DND-41 (cell line): ENCODE measurements at regions not wholly inside any gene's neighbourhood (a gene's known extent, or its start where the extent isn't known, plus 50 kb on each side); places are given as distances from the start of the nearest gene placed in this dataset.

ENCODE experiments used
- ATAC-seq: fragments of 200-7000 bp; cut with Tn5 transposase; 3 replicates; pipeline ENCODE4 v1.9.1; 2021; ENCODE audit warnings: low read depth; ENCODE audit not compliant: insufficient read depth
- DNase-seq: peaks from one replicate; pipeline ENCODE4 v3.0.0-alpha.2; 2020
- H2AFZ ChIP-seq: 2 replicates; pipeline ENCODE4 v1.6.0; 2012; ENCODE audit warnings: low read depth, low read length
- H3K27ac ChIP-seq: 2 replicates; pipeline ENCODE4 v1.5.1; 2012; ENCODE audit warnings: low read length, inconsistent platforms
- H3K27me3 ChIP-seq: fragments of 200-600 bp; sonication (generic); 2 replicates; pipeline ENCODE4 v1.6.0; 2012; ENCODE audit warnings: low read length, mild to moderate bottlenecking, inconsistent platforms; ENCODE audit not compliant: insufficient read depth, poor library complexity
- H3K36me3 ChIP-seq: 2 replicates; pipeline ENCODE4 v1.5.1; 2012; ENCODE audit warnings: low read length, inconsistent platforms; ENCODE audit not compliant: insufficient read depth
- H3K4me1 ChIP-seq: 2 replicates; pipeline ENCODE4 v1.5.1; 2012; ENCODE audit warnings: mild to moderate bottlenecking, low read length; ENCODE audit not compliant: insufficient read depth
- H3K4me2 ChIP-seq: 2 replicates; pipeline ENCODE4 v1.6.0; 2012; ENCODE audit warnings: mild to moderate bottlenecking, moderate library complexity, low read length, inconsistent platforms; ENCODE audit not compliant: insufficient read depth
- H3K4me3 ChIP-seq, 2 experiments: fragments of 200-600 bp in 1 of 2; shearing (Covaris generic) in 1 of 2; 2 replicates each; pipeline ENCODE4 v1.5.1; 2012 to 2016; ENCODE audit warnings: inconsistent platforms in 2 of 2, low read length in 2 of 2, mild to moderate bottlenecking in 2 of 2, low read depth in 1 of 2, moderate library complexity in 1 of 2
- H3K79me2 ChIP-seq: 2 replicates; pipeline ENCODE4 v1.6.0; 2012; ENCODE audit warnings: low read length, inconsistent platforms; ENCODE audit not compliant: insufficient read depth
- H3K9ac ChIP-seq: 2 replicates; pipeline ENCODE4 v1.6.0; 2012; ENCODE audit warnings: low read depth, mild to moderate bottlenecking, inconsistent platforms, low read length, moderate library complexity
- H3K9me3 ChIP-seq: 2 replicates; pipeline ENCODE4 v1.5.1; 2012; ENCODE audit warnings: low read length, moderate library complexity, mild to moderate bottlenecking, inconsistent platforms; ENCODE audit not compliant: insufficient read depth, severe bottlenecking
- H4K20me1 ChIP-seq: 2 replicates; pipeline ENCODE4 v1.6.0; 2012; ENCODE audit warnings: low read length; ENCODE audit not compliant: insufficient read depth
- CTCF ChIP-seq: IDR thresholded peaks from 2 replicates; pipeline ENCODE4 v1.5.1; 2012; ENCODE audit warnings: borderline replicate concordance, low read length, moderate library complexity, mild to moderate bottlenecking; ENCODE audit not compliant: poor library complexity, severe bottlenecking; ENCODE audit errors: extremely low read depth
- EZH2 ChIP-seq: IDR thresholded peaks from 3 replicates; pipeline ENCODE4 v1.6.1; 2012; ENCODE audit warnings: borderline replicate concordance, low read depth, mild to moderate bottlenecking, moderate library complexity, low read length, inconsistent platforms; ENCODE audit not compliant: severe bottlenecking

- Histone ChIP-seq H3K27me3 (no peaks in the 10 kb centered on the region), H3K9ac (no peak overlapping the region), H3K27ac (no peak overlapping the region), H3K36me3 (no peaks in the 10 kb centered on the region), H3K9me3 (no peaks in the 10 kb centered on the region), H3K4me3 (no peak overlapping the region), H3K4me2 (no peak overlapping the region), H2AFZ (no peak overlapping the region), H3K79me2 (no peaks in the 10 kb centered on the region), H3K4me1 (no peaks in the 10 kb centered on the region), H4K20me1 (no peaks in the 10 kb centered on the region)
- ATAC-seq (no peak), DNase-seq (no peak)
- TF ChIP-seq EZH2 (no peak), CTCF (no peak)
Observed at GRCh38 chr4:17138847-17139246, 240.4 kb upstream of the LDB2 start.

GRCh38 chr4:17134565-17134964 lies 236.1 kb upstream of the LDB2 start:
- no peak overlapping the region for H3K9ac ChIP-seq
- no peak for TF ChIP-seq EZH2
- no peak for TF ChIP-seq CTCF
- no peak for DNase-seq
- no peaks in the 10 kb centered on the region for H3K79me2 ChIP-seq
- H3K9me3 ChIP-seq = no peaks in the 10 kb centered on the region
- no peak overlapping the region for H3K4me3 ChIP-seq
- H4K20me1 ChIP-seq = no peaks in the 10 kb centered on the region
- H3K27ac ChIP-seq = no peak overlapping the region
- H2AFZ ChIP-seq = no peak overlapping the region
- no peak for ATAC-seq
- no peaks in the 10 kb centered on the region for H3K36me3 ChIP-seq
- H3K27me3 ChIP-seq = no peaks in the 10 kb centered on the region
- no peak overlapping the region for H3K4me2 ChIP-seq
- no peaks in the 10 kb centered on the region for H3K4me1 ChIP-seq

DNA sequence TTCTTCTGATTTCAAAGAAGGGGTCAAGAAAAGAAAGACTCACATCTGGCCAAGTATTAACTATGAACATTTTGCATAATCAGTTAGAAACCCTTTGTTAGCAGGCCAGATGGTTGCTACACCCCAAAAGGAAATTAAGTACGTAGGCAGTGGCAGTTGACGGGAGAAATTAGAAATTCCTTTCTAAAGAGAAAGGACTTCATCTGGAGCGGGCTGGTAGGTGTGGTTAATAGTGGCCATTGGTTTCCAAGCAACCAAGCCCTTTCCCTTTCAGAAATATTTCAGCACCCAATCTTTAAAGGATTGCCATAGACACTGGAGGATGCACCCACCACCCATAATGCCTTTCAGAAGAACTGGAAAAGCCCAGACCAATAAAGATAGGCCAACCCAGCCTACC lies 235.7 kb upstream of the LDB2 start:
- no peaks in the 10 kb centered on the region for H3K79me2 ChIP-seq
- H4K20me1 ChIP-seq = no peaks in the 10 kb centered on the region
- no peaks in the 10 kb centered on the region for H3K9me3 ChIP-seq
- no peak overlapping the region for H3K4me2 ChIP-seq
- no peak overlapping the region for H3K9ac ChIP-seq
- no peaks in the 10 kb centered on the region for H3K4me1 ChIP-seq
- TF ChIP-seq EZH2 (no peak), CTCF (no peak)
- H3K4me3 ChIP-seq = no peak overlapping the region
- no peak overlapping the region for H2AFZ ChIP-seq
- H3K36me3 ChIP-seq = no peaks in the 10 kb centered on the region
- ATAC-seq (no peak), DNase-seq (no peak)
- no peaks in the 10 kb centered on the region for H3K27me3 ChIP-seq
- H3K27ac ChIP-seq = no peak overlapping the region

GRCh38 chr4:17132226-17132625 lies 233.8 kb upstream of the LDB2 start:
- DNase-seq (no peak), ATAC-seq (no peak)
- Histone ChIP-seq H4K20me1 (no peaks in the 10 kb centered on the region), H3K4me2 (no peak overlapping the region), H3K27ac (no peak overlapping the region), H3K27me3 (no peaks in the 10 kb centered on the region), H3K9ac (no peak overlapping the region), H3K9me3 (no peaks in the 10 kb centered on the region), H3K4me1 (no peaks in the 10 kb centered on the region), H3K36me3 (no peaks in the 10 kb centered on the region), H2AFZ (no peak overlapping the region), H3K4me3 (no peak overlapping the region), H3K79me2 (no peaks in the 10 kb centered on the region)
- TF ChIP-seq CTCF (no peak), EZH2 (no peak)
